Left colon (tissue), 2 donors: ENCODE measurements at regions not wholly inside any gene's neighbourhood (a gene's known extent, or its start where the extent isn't known, plus 50 kb on each side); places are given as distances from the start of the nearest gene placed in this dataset.

Experiments
- ATAC-seq: fragments of 200-7000 bp; cut with Tn5 transposase; one replicate; pipeline ENCODE4 v1.9.1; 2020; ENCODE audit warnings: mild to moderate bottlenecking, moderate library complexity
- DNase-seq, 2 donors: peaks; one replicate each; pipeline ENCODE4 v3.0.0-alpha.2; 2020
- intact Hi-C, 2 donors: fragments of 100-400 bp; cut with DNase I in 1 of 2; cut with micrococcal nuclease in 1 of 2; formaldehyde crosslinking; loops; one replicate each; pipeline versions ENCODE4 v1.11.2 to v1.14.0; 2022; cut with DNase I, micrococcal nuclease
- donor health status: DM: no; HTN: no; CAD: no.
- donor health status: DM: yes; HTN: yes; CAD: no.

GRCh38 chr2:42903821-42904575 lies 111.6 kb upstream of the HAAO start:
- ATAC-seq (no peak), DNase-seq (no peak)
- intact Hi-C loops = no loop called here

- no peak for DNase-seq
- intact Hi-C loops = no loop called here
- no peak for ATAC-seq
These were observed 110.7 kb upstream of the HAAO start for GRCh38 chr2:42902939-42903709.

- intact Hi-C loops = no loop called here
- DNase-seq (no peak), ATAC-seq (no peak)
These were observed 108.8 kb upstream of the HAAO start for GRCh38 chr2:42901076-42901640.

GRCh38 chr2:42900289-42900891 lies 108.0 kb upstream of the HAAO start:
- no peak for ATAC-seq
- DNase-seq = no peak
- intact Hi-C loops = no loop called here

GRCh38 chr2:42897358-42897757 lies 105.0 kb upstream of the HAAO start:
- ATAC-seq (no peak), DNase-seq (no peak)
- intact Hi-C loops = no loop called here

GRCh38 chr2:42895791-42896135 lies 103.4 kb upstream of the HAAO start:
- DNase-seq (no peak), ATAC-seq (no peak)
- intact Hi-C loops = no loop called here

- ATAC-seq (no peak), DNase-seq (no peak)
- intact Hi-C loops = no loop called here
These were observed 102.9 kb upstream of the HAAO start for GRCh38 chr2:42895134-42895790.

- ATAC-seq (no peak), DNase-seq (no peak)
- intact Hi-C loops = no loop called here
These were observed 100.8 kb upstream of the HAAO start for GRCh38 chr2:42893047-42893758.

- no peak for ATAC-seq
- intact Hi-C loops = no loop called here
These were observed 98.5 kb upstream of the HAAO start for GRCh38 chr2:42890791-42891355.

GRCh38 chr2:42888321-42889245 lies 96.2 kb upstream of the HAAO start:
- ATAC-seq = no peak
- intact Hi-C loops = no loop called here
- DNase-seq = no peak

More at GRCh38 chr2:42890791-42891355, 98.5 kb upstream of the HAAO start:
- no peak for DNase-seq

- no peak for ATAC-seq
- intact Hi-C loops = no loop called here
- no peak for DNase-seq
These were observed 94.5 kb upstream of the HAAO start for GRCh38 chr2:42886921-42887320.

- intact Hi-C loops = no loop called here
- DNase-seq = no peak
- ATAC-seq = no peak
These were observed 90.4 kb upstream of the HAAO start for GRCh38 chr2:42882756-42883155.

GRCh38 chr2:42881732-42882131 lies 89.3 kb upstream of the HAAO start:
- ATAC-seq (no peak), DNase-seq (no peak)
- intact Hi-C loops = no loop called here

GRCh38 chr2:42880738-42881690 lies 88.6 kb upstream of the HAAO start:
- no peak for ATAC-seq
- DNase-seq = no peak

GRCh38 chr2:42879913-42880737 lies 87.7 kb upstream of the HAAO start:
- intact Hi-C loops = no loop called here
- no peak for ATAC-seq
- no peak for DNase-seq

More at GRCh38 chr2:42880738-42881690, 88.6 kb upstream of the HAAO start:
- intact Hi-C loops = no loop called here
